Keratinocyte (primary cell): ENCODE measurements at regions not wholly inside any gene's neighbourhood (a gene's known extent, or its start where the extent isn't known, plus 50 kb on each side); places are given as distances from the start of the nearest gene placed in this dataset.

ENCODE experiments used
- CTCF ChIP-seq, 3 experiments: IDR thresholded peaks in 1 of 3; conservative IDR thresholded peaks in 1 of 3; optimal IDR thresholded peaks in 1 of 3; 2 replicates in 2 of 3; 3 replicates in 1 of 3; pipeline versions ENCODE3 to v1.5.1; 2011; ENCODE audit warnings: low read length in 3 of 3, mild to moderate bottlenecking in 3 of 3, moderate library complexity in 2 of 3, control low read depth in 1 of 3, inconsistent platforms in 1 of 3; ENCODE audit not compliant: insufficient read depth in 2 of 3; ENCODE audit errors: extremely low read depth in 1 of 3
- EZH2 ChIP-seq: IDR thresholded peaks from one replicate; pipeline ENCODE4 v1.6.1; 2012; ENCODE audit warnings: inconsistent platforms, mild to moderate bottlenecking, low read length, moderate library complexity

- no peak for TF ChIP-seq CTCF (optimal IDR thresholded peaks at IDR 0.05 in 1 of 3, IDR thresholded peaks at IDR 0.05 in 1 of 3, conservative IDR thresholded peaks at IDR 0.05 in 1 of 3; ENCODE audit: extremely low read depth in 1 of 3, insufficient read depth in 2 of 3, low read length in 3 of 3)
- TF ChIP-seq EZH2 = no peak
Observed at GRCh38 chrX:35339796-35340195, 397.2 kb downstream of the FAM47B start.
